ENCODE measurements at regions not wholly inside any gene's neighbourhood (a gene's known extent, or its start where the extent isn't known, plus 50 kb on each side); places are given as distances from the start of the nearest gene placed in this dataset.

GRCh38 chr4:29521281-29521680 lies 1198.9 kb upstream of the PCDH7 start:
- H3K27me3 ChIP-seq = no peaks in the 10 kb centered on the region
- no peak overlapping the region for H3K27ac ChIP-seq
- no peaks in the 10 kb centered on the region for H3K36me3 ChIP-seq
- no peak overlapping the region for H3K4me3 ChIP-seq
- H3K9me3 ChIP-seq = no peaks in the 10 kb centered on the region
- no peak for TF ChIP-seq POLR2A (IDR thresholded peaks at IDR 0.05)
- TF ChIP-seq, protein P1, sequence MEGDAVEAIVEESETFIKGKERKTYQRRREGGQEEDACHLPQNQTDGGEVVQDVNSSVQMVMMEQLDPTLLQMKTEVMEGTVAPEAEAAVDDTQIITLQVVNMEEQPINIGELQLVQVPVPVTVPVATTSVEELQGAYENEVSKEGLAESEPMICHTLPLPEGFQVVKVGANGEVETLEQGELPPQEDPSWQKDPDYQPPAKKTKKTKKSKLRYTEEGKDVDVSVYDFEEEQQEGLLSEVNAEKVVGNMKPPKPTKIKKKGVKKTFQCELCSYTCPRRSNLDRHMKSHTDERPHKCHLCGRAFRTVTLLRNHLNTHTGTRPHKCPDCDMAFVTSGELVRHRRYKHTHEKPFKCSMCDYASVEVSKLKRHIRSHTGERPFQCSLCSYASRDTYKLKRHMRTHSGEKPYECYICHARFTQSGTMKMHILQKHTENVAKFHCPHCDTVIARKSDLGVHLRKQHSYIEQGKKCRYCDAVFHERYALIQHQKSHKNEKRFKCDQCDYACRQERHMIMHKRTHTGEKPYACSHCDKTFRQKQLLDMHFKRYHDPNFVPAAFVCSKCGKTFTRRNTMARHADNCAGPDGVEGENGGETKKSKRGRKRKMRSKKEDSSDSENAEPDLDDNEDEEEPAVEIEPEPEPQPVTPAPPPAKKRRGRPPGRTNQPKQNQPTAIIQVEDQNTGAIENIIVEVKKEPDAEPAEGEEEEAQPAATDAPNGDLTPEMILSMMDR (IDR thresholded peaks at IDR 0.05) = no peak
- no peaks in the 10 kb centered on the region for H3K4me1 ChIP-seq
- DNase-seq = no peak

DNA sequence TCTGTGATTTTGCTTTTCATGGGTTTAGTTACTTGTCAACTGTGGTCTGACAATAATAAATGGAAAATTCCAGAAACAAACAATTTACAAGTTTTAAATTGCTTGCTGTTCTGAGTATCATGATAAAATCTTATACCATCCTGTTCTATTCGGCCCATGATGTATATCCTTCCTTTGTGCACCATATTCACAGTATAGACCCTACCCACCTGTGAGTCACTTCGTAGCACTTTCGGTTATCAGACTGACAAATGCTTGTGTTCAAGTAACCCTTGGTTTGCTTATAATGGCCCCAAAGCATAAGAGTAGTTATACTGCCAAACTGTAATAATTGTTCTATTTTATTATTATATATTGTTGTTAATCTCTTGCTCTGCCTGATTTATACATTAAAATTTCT lies 1183.4 kb upstream of the PCDH7 start:
- no peak for DNase-seq
- Histone ChIP-seq H3K4me3 (no peak overlapping the region), H3K9me3 (no peaks in the 10 kb centered on the region), H3K27ac (no peak overlapping the region), H3K27me3 (no peaks in the 10 kb centered on the region), H3K36me3 (no peaks in the 10 kb centered on the region), H3K4me1 (no peaks in the 10 kb centered on the region)
- no peak for TF ChIP-seq POLR2A (IDR thresholded peaks at IDR 0.05)
- TF ChIP-seq, protein P1 (IDR thresholded peaks at IDR 0.05) = no peak

- TF ChIP-seq, protein P1 (IDR thresholded peaks at IDR 0.05) = no peak
- TF ChIP-seq POLR2A (IDR thresholded peaks at IDR 0.05) = no peak
- Histone ChIP-seq H3K4me1 (no peaks in the 10 kb centered on the region), H3K36me3 (no peaks in the 10 kb centered on the region), H3K9me3 (peaks cover 0 to 3% (median 0%) of the 10 kb centered on the region in 4 donors), H3K4me3 (no peak overlapping the region), H3K27me3 (no peaks in the 10 kb centered on the region), H3K27ac (no peak overlapping the region)
- DNase-seq = no peak
Observed at GRCh38 chr4:29538889-29539646, 1181.1 kb upstream of the PCDH7 start.

DNA sequence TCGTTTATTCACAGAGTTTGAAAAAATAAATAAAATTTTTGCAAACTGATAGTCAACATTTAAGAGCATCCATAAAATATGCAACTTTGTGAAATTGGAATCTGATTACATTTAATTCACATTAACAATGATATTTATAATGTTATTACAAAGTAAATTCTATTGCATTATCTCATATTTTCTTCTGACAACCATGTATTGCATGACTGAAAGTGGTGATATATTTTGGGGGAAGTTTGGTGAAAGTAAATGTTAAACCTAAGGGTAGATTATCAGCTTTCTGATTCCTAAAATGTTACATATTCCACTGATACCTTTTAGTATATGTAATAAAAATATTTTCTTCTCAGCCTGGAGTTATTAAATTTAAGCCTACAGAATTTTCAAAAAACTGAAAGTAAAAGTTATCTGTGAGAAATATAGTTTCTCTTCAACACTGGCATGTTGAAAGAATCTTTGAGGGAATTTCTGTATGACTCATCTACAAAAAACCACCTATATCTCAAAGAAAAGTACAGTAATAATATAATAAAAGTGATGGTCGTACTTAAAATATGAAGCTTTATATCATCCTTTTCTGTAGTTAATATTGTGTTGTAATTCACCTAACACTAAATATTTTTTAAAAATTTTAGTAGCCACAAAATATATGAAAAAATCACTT lies 1179.6 kb upstream of the PCDH7 start:
- DNase-seq = no peak
- H3K4me1 ChIP-seq = no peaks in the 10 kb centered on the region
- no peaks in the 10 kb centered on the region for H3K27me3 ChIP-seq
- no peak overlapping the region for H3K4me3 ChIP-seq
- H3K27ac ChIP-seq = no peak overlapping the region
- H3K9me3 ChIP-seq = peaks cover 0 to 3% (median 0%) of the 10 kb centered on the region in 4 donors
- TF ChIP-seq POLR2A (IDR thresholded peaks at IDR 0.05) = no peak
- TF ChIP-seq, protein P1 (IDR thresholded peaks at IDR 0.05) = no peak
- H3K36me3 ChIP-seq = no peaks in the 10 kb centered on the region

- H3K36me3 ChIP-seq = no peaks in the 10 kb centered on the region
- H3K4me1 ChIP-seq = no peaks in the 10 kb centered on the region
- H3K9me3 ChIP-seq = peaks cover 0 to 3% (median 0%) of the 10 kb centered on the region in 4 donors
- no peaks in the 10 kb centered on the region for H3K27me3 ChIP-seq
- peak in 1 of 3 donors; percentile 26 for DNase-seq
- TF ChIP-seq POLR2A (IDR thresholded peaks at IDR 0.05) = no peak
- TF ChIP-seq, protein P1 (IDR thresholded peaks at IDR 0.05) = no peak
- H3K4me3 ChIP-seq = no peak overlapping the region
- H3K27ac ChIP-seq = no peak overlapping the region
Observed at GRCh38 chr4:29541757-29542156, 1178.4 kb upstream of the PCDH7 start.
